ENCODE measurements at regions not wholly inside any gene's neighbourhood (a gene's known extent, or its start where the extent isn't known, plus 50 kb on each side); places are given as distances from the start of the nearest gene placed in this dataset.

DNA sequence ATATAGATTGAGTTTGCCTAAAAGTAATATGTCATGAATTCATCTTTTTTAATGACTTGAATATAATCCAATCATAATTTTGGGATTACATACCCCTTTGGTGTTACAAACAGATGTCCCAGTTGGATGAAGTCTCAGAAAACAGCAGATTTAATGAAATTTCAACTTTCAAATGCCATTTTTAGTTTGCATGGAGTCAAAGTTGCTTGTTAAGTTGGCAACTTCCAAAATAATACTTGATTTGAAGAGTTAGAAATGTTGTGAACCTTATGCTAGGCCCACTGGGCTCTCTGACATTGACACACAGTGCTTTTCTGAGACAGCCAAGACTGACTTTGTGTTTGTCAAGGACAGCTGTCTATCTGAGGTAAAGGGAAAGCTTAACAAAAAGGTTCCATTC, 248.1 kb downstream of the KIF20B start:
- intact Hi-C loops (cut with micrococcal nuclease), result loop anchor here (5.0 kb wide), 1 partner anchor 62 kb away; no protein-coding TSS in a partner anchor
- H2AFZ ChIP-seq (ENCODE audit: insufficient read depth, low read depth, low read length, poor library complexity, severe bottlenecking), result no peak overlapping the region
- DNase-seq (no peak), ATAC-seq (ENCODE audit: low read depth) (no peak)
- H4K20me1 ChIP-seq (ENCODE audit: control insufficient read depth, insufficient read depth, low read length, poor library complexity, severe bottlenecking), result no peaks in the 10 kb centered on the region
- POLR2A ChIA-PET, result no interaction called here
- no peaks in the 10 kb centered on the region for H3K79me2 ChIP-seq (ENCODE audit: control insufficient read depth, insufficient read depth, low read length)
- no peak overlapping the region for H3K4me2 ChIP-seq (replicated peaks; ENCODE audit: low read depth, low read length, poor library complexity, severe bottlenecking)
- Mint-ChIP-seq H3K27me3 (peaks cover 21% of the 10 kb centered on the region), H3K9me3 (ENCODE audit: insufficient read depth) (peaks cover 8% of the 10 kb centered on the region), H3K27ac (no peak overlapping the region), H3K4me3 (no peak overlapping the region), H3K4me1 (peaks cover 5% of the 10 kb centered on the region)
- H3K9ac ChIP-seq (ENCODE audit: low read length), result no peak overlapping the region
- no peaks in the 10 kb centered on the region for H3K36me3 ChIP-seq (replicated peaks in 1 of 2; ENCODE audit: control extremely low read depth in 1 of 2, control insufficient read depth in 1 of 2, extremely low read depth in 1 of 2, insufficient read depth in 2 of 2, low read length in 1 of 2)
- no peak overlapping the region for H3K4me3 ChIP-seq (ENCODE audit: control extremely low read depth in 1 of 5, extremely low read depth in 1 of 5, insufficient read depth in 1 of 5, low read depth in 2 of 5, low read length in 4 of 5)
- peaks cover 4 to 8% of the 10 kb centered on the region in 2 donors for H3K4me1 ChIP-seq (ENCODE audit: control insufficient read depth in 2 of 2, insufficient read depth in 2 of 2, low read length in 2 of 2)
- peaks cover 2 to 17% (median 9%) of the 10 kb centered on the region in 3 donors for H3K9me3 ChIP-seq (ENCODE audit: control extremely low read depth in 1 of 3, control insufficient read depth in 2 of 3, insufficient read depth in 1 of 3, low read length in 2 of 3)
- TF ChIP-seq EZH2 (IDR thresholded peaks at IDR 0.05; ENCODE audit: borderline replicate concordance, insufficient read depth, low read depth, low read length, poor library complexity, severe bottlenecking), result no peak
- TF ChIP-seq, protein P1, sequence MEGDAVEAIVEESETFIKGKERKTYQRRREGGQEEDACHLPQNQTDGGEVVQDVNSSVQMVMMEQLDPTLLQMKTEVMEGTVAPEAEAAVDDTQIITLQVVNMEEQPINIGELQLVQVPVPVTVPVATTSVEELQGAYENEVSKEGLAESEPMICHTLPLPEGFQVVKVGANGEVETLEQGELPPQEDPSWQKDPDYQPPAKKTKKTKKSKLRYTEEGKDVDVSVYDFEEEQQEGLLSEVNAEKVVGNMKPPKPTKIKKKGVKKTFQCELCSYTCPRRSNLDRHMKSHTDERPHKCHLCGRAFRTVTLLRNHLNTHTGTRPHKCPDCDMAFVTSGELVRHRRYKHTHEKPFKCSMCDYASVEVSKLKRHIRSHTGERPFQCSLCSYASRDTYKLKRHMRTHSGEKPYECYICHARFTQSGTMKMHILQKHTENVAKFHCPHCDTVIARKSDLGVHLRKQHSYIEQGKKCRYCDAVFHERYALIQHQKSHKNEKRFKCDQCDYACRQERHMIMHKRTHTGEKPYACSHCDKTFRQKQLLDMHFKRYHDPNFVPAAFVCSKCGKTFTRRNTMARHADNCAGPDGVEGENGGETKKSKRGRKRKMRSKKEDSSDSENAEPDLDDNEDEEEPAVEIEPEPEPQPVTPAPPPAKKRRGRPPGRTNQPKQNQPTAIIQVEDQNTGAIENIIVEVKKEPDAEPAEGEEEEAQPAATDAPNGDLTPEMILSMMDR (IDR thresholded peaks at IDR 0.05), result no peak
- no peaks in the 10 kb centered on the region for H3K27me3 ChIP-seq (replicated peaks in 1 of 4; ENCODE audit: control extremely low read depth in 1 of 4, control insufficient read depth in 3 of 4, insufficient read depth in 4 of 4, low read length in 3 of 4)
- CTCF ChIA-PET, result no interaction called here
- H3K27ac ChIP-seq (ENCODE audit: low read length in 2 of 2), result no peak overlapping the region

DNA sequence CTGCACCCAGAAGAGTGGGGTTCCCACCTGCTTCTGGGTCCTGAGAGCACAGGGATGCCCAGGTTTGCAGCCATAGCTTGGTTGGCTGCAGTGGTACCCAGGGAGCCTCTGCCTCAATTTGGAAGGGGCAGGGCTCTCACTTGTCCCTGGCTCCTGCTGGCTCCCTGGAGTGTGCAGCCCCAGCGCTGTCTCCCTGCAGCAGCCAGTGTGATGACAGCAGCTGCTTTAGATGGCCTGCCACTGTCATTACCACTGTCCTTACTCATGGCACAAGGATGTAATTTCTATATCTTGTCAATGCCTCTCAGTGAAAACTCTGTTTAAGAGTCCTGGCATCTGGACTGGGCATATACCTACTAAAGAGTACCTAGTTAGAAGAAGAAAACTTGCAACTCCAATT, 250.9 kb downstream of the KIF20B start:
- H3K27ac Mint-ChIP-seq, result no peak overlapping the region
- ATAC-seq (ENCODE audit: low read depth), result no peak
- no peaks in the 10 kb centered on the region for H3K4me1 Mint-ChIP-seq
- peaks cover 14% of the 10 kb centered on the region for H3K27me3 Mint-ChIP-seq
- TF ChIP-seq EZH2 (IDR thresholded peaks at IDR 0.05; ENCODE audit: borderline replicate concordance, insufficient read depth, low read depth, low read length, poor library complexity, severe bottlenecking), result no peak
- WGBS (ENCODE audit: insufficient coverage), result 91% methylated on average over 1 of the region's 1 CpG
- H3K9me3 Mint-ChIP-seq (ENCODE audit: insufficient read depth), result peaks cover 8% of the 10 kb centered on the region
- Histone ChIP-seq H3K36me3 (replicated peaks in 1 of 2; ENCODE audit: control extremely low read depth in 1 of 2, control insufficient read depth in 1 of 2, extremely low read depth in 1 of 2, insufficient read depth in 2 of 2, low read length in 1 of 2) (no peaks in the 10 kb centered on the region), H3K9me3 (ENCODE audit: control extremely low read depth in 1 of 3, control insufficient read depth in 2 of 3, insufficient read depth in 1 of 3, low read length in 2 of 3) (peaks cover under 1 to 17% (median 9%) of the 10 kb centered on the region in 3 donors), H3K79me2 (ENCODE audit: control insufficient read depth, insufficient read depth, low read length) (no peaks in the 10 kb centered on the region), H3K4me2 (replicated peaks; ENCODE audit: low read depth, low read length, poor library complexity, severe bottlenecking) (no peak overlapping the region), H3K9ac (ENCODE audit: low read length) (no peak overlapping the region), H3K27ac (ENCODE audit: low read length in 2 of 2) (no peak overlapping the region), H3K4me1 (ENCODE audit: control insufficient read depth in 2 of 2, insufficient read depth in 2 of 2, low read length in 2 of 2) (no peaks in the 10 kb centered on the region), H3K4me3 (ENCODE audit: control extremely low read depth in 1 of 5, extremely low read depth in 1 of 5, insufficient read depth in 1 of 5, low read depth in 2 of 5, low read length in 4 of 5) (no peak overlapping the region), H4K20me1 (ENCODE audit: control insufficient read depth, insufficient read depth, low read length, poor library complexity, severe bottlenecking) (no peaks in the 10 kb centered on the region), H2AFZ (ENCODE audit: insufficient read depth, low read depth, low read length, poor library complexity, severe bottlenecking) (no peak overlapping the region), H3K27me3 (replicated peaks in 1 of 4; ENCODE audit: control extremely low read depth in 1 of 4, control insufficient read depth in 3 of 4, insufficient read depth in 4 of 4, low read length in 3 of 4) (no peaks in the 10 kb centered on the region)
- CTCF ChIA-PET, result interaction anchor here (0.8 to 1.0 kb wide), 2 partner anchors 80 to 159 kb away, joined by 3 read pairs; no protein-coding TSS in a partner anchor
- DNase-seq, result no peak
- intact Hi-C loops (cut with micrococcal nuclease), result loop anchor here (10.0 kb wide), 2 partner anchors 642 to 912 kb away; no protein-coding TSS in a partner anchor
- POLR2A ChIA-PET, result no interaction called here
- no peak overlapping the region for H3K4me3 Mint-ChIP-seq

Data from B cell (primary cell).